ENCODE measurements at regions not wholly inside any gene's neighbourhood (a gene's known extent, or its start where the extent isn't known, plus 50 kb on each side); places are given as distances from the start of the nearest gene placed in this dataset. TPM values are rescaled to one million over a fixed set of nuclear protein-coding genes. Genes with fewer than 3 reads are reported as not detected.

GRCh38 chr12:24036438-24037216 lies 87.2 kb upstream of the SOX5 start:
- no peak for DNase-seq (ENCODE audit: low read depth in 2 of 3, low spot score in 2 of 3)

GRCh38 chr12:24034894-24035293 lies 85.4 kb upstream of the SOX5 start:
- DNase-seq (ENCODE audit: low read depth in 2 of 3, low spot score in 2 of 3): no peak

DNA sequence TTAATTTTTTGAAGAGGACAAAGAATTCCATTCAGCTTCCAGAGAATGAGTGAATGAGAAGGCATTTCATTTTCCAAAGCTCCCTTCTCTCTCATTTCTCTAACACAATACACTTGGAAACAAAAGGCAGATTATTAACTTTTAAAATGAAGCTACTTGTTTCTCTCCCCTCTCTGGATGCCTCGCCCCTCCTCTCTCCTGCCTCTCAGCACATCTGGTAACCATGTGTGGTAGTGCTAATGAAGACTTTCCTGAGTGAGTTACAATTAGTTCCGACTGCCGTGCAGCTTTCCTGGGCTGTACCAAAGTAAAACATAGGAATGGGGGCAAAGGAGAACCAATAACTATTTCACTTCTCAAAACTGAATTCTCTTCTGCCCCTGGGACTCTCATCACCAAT lies 84.7 kb upstream of the SOX5 start:
- no peak for DNase-seq (ENCODE audit: low read depth in 2 of 3, low spot score in 2 of 3)

GRCh38 chr12:24027352-24027751 lies 77.9 kb upstream of the SOX5 start:
- DNase-seq (ENCODE audit: low read depth in 2 of 3, low spot score in 2 of 3): peak in 1 of 3 donors; percentile 5

DNA sequence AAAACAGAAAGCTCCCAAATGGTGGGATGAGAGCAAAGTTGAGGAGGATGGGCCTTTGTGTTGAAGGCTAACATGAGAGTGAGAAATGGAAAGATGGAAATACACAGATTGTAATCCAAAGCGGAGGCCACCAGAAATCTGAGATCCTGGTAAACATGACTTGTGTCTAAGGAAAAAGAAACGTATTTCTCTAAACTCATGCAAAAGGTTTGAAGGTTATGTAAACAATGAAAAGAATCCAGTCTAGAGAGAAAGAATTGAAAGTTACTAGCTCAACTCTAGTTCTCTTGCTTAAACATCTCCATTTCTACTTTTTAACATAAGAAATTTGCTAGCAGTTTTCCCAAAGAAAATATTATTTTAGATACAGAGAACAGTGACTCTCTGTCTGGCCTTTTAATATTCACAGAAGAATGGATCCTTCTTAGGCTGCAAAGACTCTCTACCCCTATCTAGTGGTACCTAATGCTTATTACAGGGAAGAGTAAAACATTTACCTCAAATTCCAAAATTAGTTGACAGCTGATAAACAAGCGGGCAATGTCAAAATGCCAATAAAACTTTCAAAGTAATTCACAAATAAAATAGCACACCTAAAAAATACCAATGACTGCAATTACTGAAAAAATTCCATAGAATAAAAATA lies 75.8 kb upstream of the SOX5 start:
- DNase-seq (ENCODE audit: low read depth in 2 of 3, low spot score in 2 of 3): peak in 1 of 3 donors; percentile 4

DNA sequence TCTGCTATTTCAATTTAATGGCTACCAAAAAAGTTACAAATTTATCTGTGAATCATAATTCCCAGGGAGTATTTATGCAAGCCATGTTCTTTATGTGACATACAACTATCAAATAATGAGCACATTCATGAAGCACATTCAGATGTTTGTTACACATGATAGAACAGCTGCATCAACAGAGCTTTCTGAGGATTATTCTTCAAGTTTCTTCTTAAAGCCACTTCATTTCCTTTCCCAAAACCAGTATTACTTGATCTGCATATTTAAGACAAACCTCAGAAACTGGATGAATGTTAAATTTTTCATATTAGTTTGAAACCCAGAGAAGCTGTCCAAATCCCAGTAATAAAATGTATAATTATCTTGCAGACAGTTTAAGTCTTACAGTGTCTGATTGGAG lies 73.6 kb upstream of the SOX5 start:
- no peak for DNase-seq (ENCODE audit: low read depth in 2 of 3, low spot score in 2 of 3)

- no peak for DNase-seq (ENCODE audit: low read depth in 2 of 3, low spot score in 2 of 3)
Observed at GRCh38 chr12:24021164-24021502, 71.7 kb upstream of the SOX5 start.

DNA sequence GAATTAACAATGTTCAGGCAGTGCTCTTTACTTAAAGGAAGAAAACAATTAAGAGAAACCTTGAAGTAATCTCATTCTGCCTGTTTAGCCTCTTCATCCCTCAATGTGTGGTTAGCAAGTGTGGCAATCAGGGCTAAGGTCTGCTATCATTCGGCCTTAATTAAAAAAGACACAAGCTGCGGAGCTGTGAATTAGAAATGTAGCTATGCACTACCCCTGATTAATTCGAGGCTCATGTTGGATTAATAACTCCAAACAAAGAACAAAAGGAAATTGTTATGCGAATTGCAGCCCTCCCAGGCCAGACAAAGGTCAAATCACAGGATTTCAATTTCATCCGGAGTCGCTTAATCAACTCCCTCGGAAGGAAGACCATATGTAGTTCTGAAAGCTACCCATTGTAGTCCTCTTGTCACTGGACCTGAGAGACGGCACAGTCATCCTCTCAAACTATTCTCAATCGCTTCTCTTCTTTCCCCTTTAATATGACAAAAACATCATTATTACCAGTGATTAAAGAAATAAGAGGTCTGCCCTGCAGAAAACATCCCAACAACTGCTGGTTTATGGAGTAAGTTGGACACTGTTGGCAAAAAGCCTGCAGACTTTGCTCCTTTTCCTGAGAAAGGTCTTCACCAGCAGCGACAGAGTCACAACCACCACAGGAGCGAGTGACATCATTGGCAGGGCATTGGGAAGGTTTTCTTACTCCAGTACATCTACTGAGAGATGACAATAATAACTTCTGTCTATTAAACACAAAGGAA lies 71.1 kb upstream of the SOX5 start:
- no peak for DNase-seq (ENCODE audit: low read depth in 2 of 3, low spot score in 2 of 3)

- no peak for DNase-seq (ENCODE audit: low read depth in 2 of 3, low spot score in 2 of 3)
Observed at GRCh38 chr12:24015833-24016160, 66.3 kb upstream of the SOX5 start.

- DNase-seq (ENCODE audit: low read depth in 2 of 3, low spot score in 2 of 3): no peak
Observed at GRCh38 chr12:24014915-24015832, 65.7 kb upstream of the SOX5 start.

DNA sequence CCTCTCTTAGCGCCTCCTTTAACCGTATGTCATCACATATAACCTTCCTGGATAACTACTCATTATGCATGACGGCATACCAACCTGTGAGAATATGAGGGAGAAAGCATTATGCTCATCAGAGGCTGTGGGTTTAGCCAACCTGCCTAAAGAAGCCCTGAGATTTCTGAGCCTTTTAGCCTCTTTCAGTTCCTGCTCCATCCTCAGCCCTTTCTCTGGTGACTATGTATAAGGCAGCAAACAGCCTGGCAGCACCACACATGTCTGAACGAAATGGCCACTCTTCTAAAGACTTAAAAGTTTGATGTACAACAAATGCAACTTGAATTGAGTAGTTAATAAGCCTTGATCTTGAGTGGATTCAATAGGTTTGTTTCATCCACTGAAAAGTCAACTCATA lies 64.8 kb upstream of the SOX5 start:
- no peak for DNase-seq (ENCODE audit: low read depth in 2 of 3, low spot score in 2 of 3)

- DNase-seq (ENCODE audit: low read depth in 2 of 3, low spot score in 2 of 3): peak in 1 of 3 donors; percentile 13
Observed at GRCh38 chr12:24012528-24012927, 63.1 kb upstream of the SOX5 start.

DNA sequence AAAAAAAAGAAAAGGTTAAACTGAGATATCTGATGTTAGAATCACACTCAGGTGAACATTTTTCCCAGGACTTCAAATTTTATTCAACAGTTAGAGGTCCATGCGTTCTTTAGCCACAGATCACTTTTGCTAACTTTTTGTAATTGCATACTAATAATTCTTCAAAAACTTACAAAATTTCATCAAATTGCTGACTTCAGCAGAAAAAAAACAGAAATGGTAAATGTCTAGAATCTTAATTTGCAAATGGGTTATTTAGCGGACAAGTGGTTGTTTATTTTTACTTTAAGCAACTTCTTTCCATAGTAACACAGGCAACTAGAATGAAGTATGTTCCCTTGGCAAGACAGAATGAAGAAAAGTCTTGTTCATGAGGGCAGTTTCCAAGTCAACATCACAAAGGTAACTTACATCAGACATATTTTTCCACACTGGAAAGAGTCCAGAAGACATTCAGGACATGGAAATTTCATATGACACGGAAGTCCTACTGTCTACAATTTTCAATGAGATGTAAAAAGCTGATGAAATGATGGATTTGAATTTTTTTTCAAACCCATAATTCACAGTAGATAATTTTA lies 62.5 kb upstream of the SOX5 start:
- DNase-seq (ENCODE audit: low read depth in 2 of 3, low spot score in 2 of 3): no peak

DNA sequence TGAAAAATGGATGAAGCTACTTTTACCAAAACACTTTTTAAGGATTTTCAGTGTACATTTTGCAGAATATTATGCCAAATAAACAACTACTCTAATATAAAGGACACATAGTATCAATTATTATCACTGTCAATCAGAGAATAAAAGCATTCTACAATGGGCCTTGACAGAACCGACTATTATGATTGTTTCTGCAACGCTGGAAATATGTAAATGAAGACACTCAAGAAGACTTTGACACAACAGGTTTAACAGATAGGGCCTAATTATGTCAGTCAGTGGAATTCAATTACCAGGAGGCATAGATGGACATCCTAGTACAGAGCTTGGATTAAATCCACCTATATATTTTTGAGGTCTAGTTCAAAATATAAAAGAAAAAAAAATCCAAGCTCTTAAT lies 58.7 kb upstream of the SOX5 start:
- no peak for DNase-seq (ENCODE audit: low read depth in 2 of 3, low spot score in 2 of 3)

Small RNAs in the stretch of these regions (small RNA-seq; reads per million reads assigned to genes)
- gene MIR920: not detected
- gene RN7SL38P: not detected
